Left forelimb (tissue), 1 donor: ENCODE measurements at regions not wholly inside any gene's neighbourhood (a gene's known extent, or its start where the extent isn't known, plus 50 kb on each side); places are given as distances from the start of the nearest gene placed in this dataset.

Source experiments
- DNase-seq: peaks from one replicate; pipeline ENCODE4 v3.0.0-alpha.2; 2018; ENCODE audit warnings: low spot score

DNA sequence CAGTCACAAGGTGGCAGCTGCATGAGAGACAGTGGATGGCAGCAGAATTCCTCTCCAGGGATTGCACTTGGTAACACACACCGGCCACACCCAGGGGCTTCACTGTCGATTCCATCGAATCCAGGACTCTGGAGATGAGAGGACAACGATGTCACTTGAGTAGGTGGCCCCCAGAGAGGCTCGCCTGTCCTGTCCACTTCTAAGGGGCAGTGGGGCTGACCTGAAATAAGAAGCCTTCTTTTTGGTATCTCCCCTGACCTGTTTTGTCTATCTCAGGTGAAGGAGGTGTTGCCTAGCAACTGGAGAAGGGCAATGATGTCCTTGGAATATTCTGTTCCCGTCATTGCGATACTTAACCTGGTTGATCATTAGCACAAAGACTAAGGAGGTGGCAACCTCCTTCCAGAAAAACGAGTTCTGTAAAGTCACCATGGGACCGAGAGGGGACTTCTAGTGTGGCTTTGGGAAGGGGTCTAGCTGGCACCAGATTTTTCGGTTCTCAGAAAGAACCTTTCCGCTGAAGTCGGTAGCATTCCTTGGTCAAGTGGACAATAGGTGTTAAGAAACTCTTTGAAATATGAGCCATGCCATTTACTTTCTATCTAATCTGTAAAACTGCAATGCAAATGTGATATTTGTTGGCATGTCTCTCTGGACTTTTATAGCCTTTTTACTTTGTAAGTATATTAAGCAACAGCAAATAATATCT lies 85.2 kb upstream of the TMPRSS2 start:
- no peak for DNase-seq

DNA sequence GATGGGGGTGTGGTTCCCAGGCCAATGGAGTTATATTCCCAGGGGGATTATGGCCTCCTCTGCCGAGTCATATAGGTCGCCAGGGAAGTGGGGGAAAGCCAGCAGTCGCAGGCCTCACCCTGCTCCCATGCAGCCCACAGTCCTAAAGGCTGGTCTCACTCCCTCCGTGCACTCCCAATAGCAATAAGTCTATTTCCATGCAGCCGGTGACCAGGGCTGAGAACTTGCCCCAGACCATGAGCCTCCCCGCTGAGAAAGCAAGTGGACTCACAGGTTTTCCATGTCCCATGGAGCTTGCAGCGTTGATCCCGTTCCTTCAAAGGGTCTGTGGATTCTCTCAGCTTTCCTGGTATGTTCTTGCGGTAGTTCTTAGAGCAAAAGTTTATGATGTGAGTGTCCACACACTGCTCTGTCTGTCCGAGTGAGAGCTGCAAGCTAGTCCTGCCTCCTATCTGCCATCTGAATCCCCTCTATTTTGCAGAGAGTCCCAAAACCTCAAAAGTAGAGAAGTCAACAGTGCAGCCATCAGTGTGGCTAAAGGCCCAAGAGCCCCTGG lies 81.7 kb upstream of the TMPRSS2 start:
- no peak for DNase-seq

DNA sequence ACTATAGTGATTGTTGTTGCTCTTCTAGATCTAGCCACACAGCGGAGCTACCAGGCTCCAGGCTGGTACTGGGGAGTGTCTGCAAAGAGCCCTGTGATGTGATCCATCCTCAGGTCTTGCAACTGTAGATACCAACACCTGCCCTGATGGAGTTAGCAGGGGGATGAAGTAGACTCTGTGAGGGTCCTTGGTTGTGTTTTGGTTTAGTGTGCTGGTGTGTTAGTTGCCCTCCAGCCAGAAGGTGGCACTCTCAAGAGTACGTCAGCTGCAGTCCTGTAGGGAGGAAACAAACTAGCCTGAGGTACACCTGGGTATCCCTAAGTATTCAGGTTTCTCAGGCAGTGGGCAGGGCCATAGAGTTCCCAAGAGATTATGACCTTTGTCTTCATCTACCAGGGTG lies 81.2 kb upstream of the TMPRSS2 start:
- DNase-seq = no peak

DNA sequence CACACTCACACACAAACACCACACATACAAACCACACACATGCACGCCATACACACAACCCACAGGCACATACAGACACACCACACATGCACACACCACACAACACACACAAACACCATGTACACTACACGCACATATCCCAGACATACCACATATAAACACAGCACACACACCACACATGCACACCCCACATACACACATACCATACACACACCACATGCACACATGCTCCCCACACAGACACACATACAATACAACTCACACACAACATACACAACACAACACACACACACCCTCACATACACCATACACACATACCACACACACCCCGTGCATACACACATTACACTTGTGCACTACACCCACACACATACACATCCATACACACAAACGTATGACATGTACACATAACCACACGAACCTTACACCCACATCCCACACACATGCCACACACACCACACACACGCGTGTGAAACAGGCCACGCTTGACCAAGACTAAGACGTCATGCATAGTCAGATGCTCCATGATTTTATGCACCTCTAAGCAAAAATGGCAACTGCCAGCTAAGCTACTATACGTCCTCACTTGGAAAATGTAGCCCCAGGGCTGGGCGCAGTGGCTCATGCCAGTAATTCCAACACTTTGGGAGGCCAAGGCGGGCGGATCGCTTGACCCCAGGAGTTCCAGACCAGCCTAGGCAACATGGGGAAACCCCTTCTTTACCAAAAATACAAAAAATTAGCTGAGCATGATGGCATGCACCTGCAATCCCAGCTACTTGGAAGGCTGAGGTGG lies 77.4 kb upstream of the TMPRSS2 start:
- no peak for DNase-seq

DNA sequence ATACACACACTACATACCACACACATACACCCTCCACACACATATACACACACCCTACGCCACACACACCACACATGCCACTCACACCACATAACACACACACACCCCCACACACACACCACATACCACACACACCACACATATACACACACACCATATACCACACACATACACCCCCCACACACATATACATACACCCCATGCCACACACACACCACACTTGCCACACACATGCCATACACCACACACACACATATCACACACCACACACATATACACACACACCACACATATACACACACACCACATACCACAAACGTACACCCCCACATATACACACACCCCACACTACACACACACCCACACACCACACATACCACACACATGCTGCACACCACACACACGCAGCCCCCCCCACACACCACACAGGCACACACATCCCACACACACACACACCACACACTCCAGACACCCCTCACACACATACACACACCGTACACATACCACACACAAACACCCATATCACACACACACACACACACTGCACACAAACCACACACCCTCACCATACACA lies 76.7 kb upstream of the TMPRSS2 start:
- peak; percentile 25 for DNase-seq

DNA sequence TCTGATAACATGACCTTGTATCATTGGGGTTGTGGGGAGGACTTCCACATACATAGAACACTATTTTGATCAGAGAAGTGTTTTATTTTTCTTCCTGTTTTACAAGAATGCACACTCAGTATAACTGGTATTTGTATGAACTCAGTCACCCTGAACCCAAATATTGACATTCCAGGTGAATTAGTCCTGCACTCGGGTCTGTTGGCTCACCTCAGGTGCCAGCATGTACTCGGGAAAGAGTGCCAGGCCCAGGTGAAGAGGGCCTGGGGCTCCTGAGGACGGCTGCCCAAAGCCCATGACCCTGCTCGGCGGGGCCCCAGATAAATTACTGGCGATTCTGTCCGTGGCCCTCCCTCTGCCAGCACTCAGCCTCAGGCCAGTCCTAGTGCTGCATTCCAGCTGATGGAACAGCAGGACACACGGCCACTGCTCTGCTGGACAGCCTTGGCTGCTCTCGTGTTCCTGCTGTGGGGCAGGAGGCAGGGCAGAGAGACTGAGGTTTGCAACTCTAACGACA lies 75.4 kb upstream of the TMPRSS2 start:
- no peak for DNase-seq

DNA sequence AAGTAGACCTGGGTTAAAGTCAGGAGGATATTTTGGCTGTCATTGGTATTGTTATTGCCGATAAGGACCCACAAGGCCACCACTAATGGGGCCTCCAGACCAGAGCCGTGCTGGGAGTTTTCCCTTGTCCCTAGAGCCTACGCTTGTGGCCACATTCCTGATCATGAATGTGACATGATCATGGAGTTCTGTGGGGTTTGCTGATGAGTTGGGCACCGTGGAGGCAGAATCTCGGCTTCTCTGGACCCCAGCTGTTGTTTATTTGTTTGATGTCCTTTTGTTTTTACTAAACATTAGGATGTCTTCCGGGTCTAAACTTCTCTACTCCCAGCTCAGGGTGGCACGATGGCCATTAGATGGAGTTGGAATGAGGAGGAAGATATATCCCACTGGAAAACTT lies 74.9 kb upstream of the TMPRSS2 start:
- DNase-seq = no peak

DNA sequence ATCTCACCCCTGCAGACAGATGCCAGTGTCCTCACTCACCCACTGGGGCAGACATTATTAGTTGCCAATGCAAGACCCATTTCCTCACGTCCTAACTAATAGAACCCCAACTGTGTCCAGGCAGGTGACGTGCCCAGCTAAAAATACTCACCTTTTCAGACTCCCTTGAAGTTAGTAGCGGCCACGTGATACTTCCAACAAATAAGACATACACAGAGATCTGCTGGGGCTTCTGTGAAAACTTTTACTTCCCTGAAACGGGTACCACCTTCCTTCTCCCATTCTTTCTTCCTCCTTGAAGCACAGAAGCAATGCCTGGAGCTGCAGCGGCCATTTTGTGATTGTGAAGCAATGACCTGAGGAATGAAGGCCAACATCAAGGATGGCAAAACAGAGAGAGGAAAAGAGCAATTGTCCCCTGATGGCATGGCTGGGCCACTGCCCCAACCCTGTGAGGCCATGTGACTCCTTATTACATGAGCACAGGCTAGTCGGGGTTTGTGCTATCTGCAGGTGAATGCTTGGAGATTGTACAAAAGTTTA lies 74.4 kb upstream of the TMPRSS2 start:
- DNase-seq = no peak

DNA sequence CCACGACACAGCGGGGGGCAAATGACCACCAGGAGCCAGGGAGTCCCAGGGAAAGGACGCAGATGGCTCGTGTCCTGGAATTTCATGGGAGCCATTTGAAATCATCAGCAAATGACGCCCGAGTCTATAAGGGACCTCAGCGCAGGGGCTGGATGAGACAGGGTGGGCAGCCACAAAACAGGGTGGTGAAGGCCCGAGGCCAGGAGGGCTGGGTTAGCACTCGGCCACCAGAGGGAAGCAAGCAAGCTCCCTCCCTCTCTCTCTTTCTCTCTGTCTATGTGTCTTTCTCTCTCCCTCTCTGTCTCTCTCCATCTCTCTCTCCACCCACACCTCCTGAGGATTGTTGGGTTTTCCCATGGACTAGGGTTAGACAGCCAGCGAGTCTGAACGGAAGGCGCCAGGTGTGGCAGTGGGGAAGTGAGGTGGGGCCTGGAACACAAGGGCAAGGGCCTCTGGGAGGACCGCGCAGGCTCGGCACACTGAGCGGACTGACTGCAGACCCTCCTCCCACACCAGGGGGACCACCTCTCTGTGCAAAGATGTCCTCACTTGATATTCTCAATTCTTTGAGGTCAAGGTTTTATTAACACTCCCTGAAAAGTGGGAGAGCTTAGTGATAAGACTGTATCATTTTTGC lies 73.8 kb upstream of the TMPRSS2 start:
- DNase-seq = no peak

DNA sequence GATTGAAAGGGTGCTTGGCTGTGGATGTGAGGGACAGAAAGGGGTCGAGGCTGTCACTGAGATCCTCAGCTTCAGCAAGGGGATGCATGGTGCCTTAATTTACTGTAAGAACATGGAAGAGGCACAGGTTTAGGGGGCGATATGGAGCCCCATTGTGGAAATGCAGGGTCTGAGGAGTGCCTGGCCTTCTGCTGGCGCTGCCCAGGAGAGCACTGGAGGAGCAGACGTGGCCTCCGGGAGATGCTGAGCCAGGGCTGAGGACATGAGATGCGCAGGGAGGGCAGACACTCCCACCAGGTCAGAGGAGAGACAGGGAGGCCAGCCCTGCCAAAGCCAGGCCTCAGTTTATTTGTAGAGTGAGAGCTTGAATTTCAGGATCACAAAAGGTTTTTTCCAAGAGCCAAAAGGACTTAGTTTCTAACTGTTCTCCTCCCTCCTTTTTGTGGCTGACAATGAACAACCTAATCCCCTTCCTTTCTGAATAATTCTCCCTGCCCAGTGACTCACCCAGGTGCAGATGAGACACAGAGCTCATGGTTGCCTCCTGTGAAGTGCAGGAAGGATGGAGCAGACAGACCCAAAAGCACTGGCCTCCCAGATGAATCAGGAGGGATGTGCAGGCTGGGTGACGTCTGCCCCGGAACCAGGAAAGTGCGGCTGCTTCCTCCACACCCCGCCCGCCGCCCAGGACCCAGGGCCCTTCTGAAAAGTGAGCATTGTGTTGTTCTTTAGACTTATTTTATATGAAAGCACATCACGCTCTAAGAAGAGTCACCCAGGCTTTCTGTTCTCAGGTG lies 73.0 kb upstream of the TMPRSS2 start:
- DNase-seq = peak; percentile 23

DNA sequence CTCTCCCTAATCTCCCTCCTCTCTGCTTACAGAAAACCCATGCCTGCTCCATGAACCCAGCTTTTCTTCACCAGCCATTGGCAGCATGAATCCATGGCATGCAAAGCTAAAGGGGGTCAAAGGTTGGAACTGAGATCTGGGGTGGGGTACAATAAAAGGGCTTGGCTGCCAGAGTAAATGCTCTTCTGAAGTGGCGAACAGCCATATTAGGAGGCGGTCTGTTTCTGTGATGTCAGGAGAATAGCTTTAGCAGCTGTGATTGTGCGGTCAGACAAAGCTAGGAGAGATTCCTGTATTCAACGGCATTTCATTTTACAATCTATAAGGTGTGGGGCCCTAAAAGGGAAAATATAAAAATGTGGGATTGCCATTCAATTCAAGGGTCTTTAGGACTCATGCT lies 71.7 kb upstream of the TMPRSS2 start:
- DNase-seq = no peak

DNA sequence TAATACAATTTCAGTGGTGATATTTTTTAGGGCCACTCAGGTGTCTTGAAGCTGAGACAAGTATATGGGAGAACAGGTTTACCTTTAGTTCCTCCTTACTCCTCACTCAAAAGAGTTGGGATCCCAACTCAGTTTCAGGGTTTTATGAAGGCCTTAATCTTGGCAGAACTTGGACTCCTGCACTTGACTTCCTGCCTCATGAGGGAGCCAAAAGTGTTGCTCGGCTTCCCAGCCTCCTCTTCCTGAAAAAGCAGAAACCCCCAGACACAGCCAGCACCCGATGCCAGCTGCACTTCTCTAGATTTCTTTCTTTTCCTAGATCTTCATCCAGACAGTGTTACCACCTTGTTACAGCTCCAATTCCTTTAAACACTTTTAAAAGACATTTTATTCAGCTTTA lies 70.8 kb upstream of the TMPRSS2 start:
- no peak for DNase-seq

DNA sequence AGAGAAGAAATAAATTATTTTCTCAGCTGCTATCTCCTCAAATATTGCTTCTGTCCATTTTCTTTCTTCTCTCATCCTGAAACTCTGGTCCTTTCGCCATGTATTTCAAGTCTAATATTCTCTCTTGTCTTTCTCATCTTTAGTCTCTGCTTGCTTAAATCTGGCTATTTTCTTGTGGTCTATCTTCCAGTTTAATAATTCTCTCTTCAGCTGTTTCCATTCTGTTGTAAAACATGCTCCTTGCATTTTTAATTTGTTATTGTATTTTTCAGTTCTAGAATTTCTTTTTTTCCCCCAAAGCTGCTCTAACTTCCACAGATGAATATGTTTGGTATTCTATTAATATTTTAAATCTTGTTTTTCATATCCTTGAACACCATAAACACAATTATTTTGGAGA lies 70.1 kb upstream of the TMPRSS2 start:
- DNase-seq = no peak

DNA sequence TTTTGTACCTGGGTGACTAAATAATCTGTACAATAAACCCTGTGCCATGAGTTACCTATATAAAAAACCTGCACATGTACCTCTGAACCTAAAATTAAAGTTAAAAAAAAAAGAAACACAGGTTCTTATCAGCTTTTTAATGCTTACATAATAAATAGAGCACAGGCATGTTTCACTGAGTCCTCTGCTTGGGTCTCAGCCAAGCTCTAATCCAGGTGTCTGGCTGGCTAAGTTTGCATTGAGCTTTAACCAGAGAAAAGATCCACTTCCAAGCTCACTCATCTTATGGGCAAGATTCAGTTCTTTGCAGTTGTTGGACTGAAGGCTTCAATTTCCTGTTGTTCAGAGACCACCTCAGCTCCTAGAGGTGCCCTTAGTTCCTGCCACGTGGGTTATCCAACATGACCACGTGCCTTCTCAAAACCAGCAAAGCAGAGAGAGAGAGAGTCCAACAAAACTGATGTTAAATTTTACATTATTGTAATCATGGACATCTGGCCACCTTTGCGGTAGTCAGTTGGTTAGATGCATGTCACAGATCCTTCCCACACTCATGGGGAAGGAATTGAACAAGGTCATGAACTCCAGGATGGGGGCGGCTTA lies 68.2 kb upstream of the TMPRSS2 start:
- DNase-seq = no peak

DNA sequence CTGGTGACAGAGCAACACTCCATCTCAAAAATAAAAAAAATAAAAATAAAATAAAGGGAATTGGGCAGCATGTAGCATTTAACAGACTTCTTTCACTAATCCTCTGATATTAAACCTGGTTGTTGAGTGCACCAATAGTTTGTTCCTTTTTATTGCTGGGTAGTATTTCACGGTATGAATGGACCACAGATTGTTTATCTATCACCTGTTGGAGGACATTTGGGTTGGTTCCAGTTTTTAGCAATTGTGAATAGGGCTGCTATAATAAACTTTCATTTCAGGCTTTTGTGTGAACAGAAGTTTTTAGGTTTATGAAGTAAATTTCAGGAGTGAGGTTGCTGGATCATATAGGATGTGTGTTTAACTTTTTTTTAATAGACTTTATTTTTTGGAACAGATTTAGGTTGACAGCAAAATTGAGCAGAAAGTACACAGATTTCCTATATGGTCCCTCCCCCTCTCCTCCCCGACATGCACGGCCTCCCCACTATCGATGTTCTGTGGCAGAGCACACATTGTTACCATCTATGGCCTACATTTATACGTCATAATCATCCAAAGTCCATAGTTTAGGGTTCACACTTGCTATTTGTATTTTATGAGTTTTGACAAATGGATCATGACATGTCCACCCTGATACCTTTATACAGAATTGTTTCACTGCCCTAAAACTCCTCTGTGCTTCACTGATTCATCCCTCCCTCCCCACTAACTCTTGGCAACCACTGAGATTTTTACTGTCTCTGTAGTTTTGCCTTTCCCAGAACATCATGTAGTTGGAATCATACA lies 66.1 kb upstream of the TMPRSS2 start:
- no peak for DNase-seq

DNA sequence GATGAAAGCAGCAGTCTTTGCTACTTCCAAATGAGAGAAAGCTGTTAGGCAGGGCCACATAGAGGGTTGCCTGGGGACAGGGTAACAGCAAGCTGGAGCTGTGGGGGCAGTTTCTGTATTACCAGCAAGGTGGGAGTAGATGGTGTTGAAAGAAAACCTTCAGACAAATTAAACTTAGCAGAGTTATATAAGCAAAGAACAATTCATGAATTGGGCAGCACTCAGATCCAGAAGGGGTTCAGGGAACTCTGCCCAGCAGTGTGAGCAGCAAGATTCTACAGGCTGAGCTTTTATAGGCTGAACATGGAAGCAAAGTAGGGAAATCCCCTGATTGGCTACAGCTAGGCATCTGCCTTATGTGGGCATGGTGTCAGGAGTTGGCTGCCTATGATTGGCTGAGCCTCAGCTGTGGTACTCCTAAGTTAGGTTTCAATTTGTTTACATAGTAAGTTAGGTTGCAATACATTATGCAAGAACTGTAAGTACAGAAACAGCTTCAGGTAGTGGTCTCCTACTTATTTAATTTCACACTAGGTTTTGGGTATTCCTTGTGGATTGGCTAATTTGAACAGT lies 64.1 kb upstream of the TMPRSS2 start:
- DNase-seq = no peak

DNA sequence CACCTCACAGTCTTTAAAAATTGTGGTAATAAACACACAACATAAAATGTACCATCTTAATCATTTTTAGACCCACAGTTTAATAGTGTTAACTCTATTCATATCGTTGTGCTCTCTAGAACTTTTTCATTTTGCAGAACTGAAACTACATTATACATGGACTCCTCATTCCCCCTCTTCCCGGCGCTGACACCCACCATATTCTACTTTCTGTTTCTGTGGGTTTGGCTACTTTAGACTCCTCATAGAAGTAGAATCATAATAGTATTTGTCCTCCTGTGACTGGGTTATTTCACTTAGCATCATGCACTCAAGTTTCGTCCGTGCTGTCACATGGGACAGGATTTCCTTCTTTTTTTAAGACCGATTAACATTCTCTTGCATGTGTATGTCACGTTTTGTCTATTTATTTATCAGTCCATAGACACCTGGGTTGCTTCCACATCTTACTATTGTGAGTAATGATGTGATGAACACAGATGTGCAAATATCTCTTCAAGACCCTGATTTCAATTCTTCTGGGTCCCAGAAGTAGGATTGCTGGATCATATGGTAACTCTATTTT lies 62.9 kb upstream of the TMPRSS2 start:
- DNase-seq = no peak

DNA sequence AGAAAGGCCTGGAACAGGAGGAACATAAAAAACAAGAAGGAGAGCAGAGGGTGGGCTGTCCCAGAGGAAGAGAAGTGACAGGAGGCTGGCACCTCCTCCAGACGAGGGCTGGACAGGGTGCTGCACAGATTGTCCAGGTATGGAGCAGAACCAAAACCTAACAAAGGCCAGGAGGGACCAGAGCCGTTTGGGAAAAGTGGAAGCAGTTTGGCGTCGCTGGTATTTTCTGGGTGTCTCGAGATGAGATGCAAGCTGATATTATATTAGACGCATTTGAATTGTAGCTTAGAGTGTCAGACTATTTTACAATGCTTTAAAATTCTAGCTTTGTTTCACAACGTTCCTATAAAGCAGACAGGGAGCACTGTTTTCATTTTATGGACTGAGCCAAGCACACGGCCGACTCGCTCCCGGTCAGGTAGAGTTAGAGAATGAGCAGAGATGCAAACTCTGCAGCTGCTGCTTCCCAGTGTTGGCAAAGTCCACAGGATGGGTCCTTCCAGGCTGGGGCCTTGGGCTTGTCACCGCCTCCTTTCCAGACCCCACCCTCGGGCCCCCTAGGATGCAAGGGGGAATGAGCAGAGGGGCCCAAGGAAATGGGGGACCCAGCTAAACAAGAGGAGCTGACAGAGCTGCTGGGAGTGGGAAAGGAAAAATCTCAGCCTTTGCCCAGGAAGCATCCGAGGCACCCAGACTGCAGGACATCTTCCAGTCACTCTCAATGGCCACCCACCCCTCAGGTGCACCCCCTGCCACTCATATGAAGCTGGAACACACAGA lies 60.8 kb upstream of the TMPRSS2 start:
- no peak for DNase-seq
